ENCODE measurements at regions not wholly inside any gene's neighbourhood (a gene's known extent, or its start where the extent isn't known, plus 50 kb on each side); places are given as distances from the start of the nearest gene placed in this dataset.

- Histone ChIP-seq H3K9ac (ENCODE audit: low read length) (no peak overlapping the region), H3K36me3 (ENCODE audit: insufficient read depth, low read length) (no peaks in the 10 kb centered on the region), H3K27me3 (ENCODE audit: insufficient read depth, low read length) (no peaks in the 10 kb centered on the region), H3K9me2 (ENCODE audit: low read depth, low read length) (no peaks in the 10 kb centered on the region), H3K4me1 (ENCODE audit: insufficient read depth, low read length, severe bottlenecking) (no peaks in the 10 kb centered on the region), H3K9me3 (ENCODE audit: low read length) (no peaks in the 10 kb centered on the region), H3K4me2 (ENCODE audit: low read length) (no peak overlapping the region), H3K4me3 (ENCODE audit: low read depth, low read length, poor library complexity, severe bottlenecking) (no peak overlapping the region), H4K20me1 (ENCODE audit: insufficient read depth, low read length) (no peaks in the 10 kb centered on the region), H3F3A (ENCODE audit: insufficient read depth, low read length) (no peaks in the 10 kb centered on the region), H3K27ac (ENCODE audit: low read depth, low read length, poor library complexity, severe bottlenecking) (no peak overlapping the region), H3K79me2 (ENCODE audit: insufficient read depth, low read length) (no peaks in the 10 kb centered on the region), H2AFZ (ENCODE audit: low read length) (no peak overlapping the region)
- TF ChIP-seq EZH2 (IDR thresholded peaks at IDR 0.05; ENCODE audit: borderline replicate concordance, low read length), result no peak
- no peak for TF ChIP-seq CTCF (IDR thresholded peaks at IDR 0.05; ENCODE audit: low read length)
Observed at GRCh38 chr5:104965006-104965405, 1402.4 kb upstream of the NUDT12 start.

- Histone ChIP-seq H3K27ac (ENCODE audit: low read depth, low read length, poor library complexity, severe bottlenecking) (no peak overlapping the region), H3K4me2 (ENCODE audit: low read length) (no peak overlapping the region), H3F3A (ENCODE audit: insufficient read depth, low read length) (no peaks in the 10 kb centered on the region), H3K4me1 (ENCODE audit: insufficient read depth, low read length, severe bottlenecking) (no peaks in the 10 kb centered on the region), H3K27me3 (ENCODE audit: insufficient read depth, low read length) (no peaks in the 10 kb centered on the region), H3K36me3 (ENCODE audit: insufficient read depth, low read length) (no peaks in the 10 kb centered on the region), H3K4me3 (ENCODE audit: low read depth, low read length, poor library complexity, severe bottlenecking) (no peak overlapping the region), H2AFZ (ENCODE audit: low read length) (no peak overlapping the region), H4K20me1 (ENCODE audit: insufficient read depth, low read length) (no peaks in the 10 kb centered on the region), H3K9me2 (ENCODE audit: low read depth, low read length) (no peaks in the 10 kb centered on the region), H3K9ac (ENCODE audit: low read length) (no peak overlapping the region), H3K9me3 (ENCODE audit: low read length) (no peaks in the 10 kb centered on the region), H3K79me2 (ENCODE audit: insufficient read depth, low read length) (no peaks in the 10 kb centered on the region)
- no peak for TF ChIP-seq EZH2 (IDR thresholded peaks at IDR 0.05; ENCODE audit: borderline replicate concordance, low read length)
- TF ChIP-seq CTCF (IDR thresholded peaks at IDR 0.05; ENCODE audit: low read length), result no peak
Observed at GRCh38 chr5:104955479-104955878, 1392.9 kb upstream of the NUDT12 start.

GRCh38 chr5:104952876-104953275, 1390.3 kb upstream of the NUDT12 start:
- Histone ChIP-seq H3K36me3 (ENCODE audit: insufficient read depth, low read length) (no peaks in the 10 kb centered on the region), H3K9me3 (ENCODE audit: low read length) (no peaks in the 10 kb centered on the region), H3K9ac (ENCODE audit: low read length) (no peak overlapping the region), H3K4me3 (ENCODE audit: low read depth, low read length, poor library complexity, severe bottlenecking) (no peak overlapping the region), H4K20me1 (ENCODE audit: insufficient read depth, low read length) (no peaks in the 10 kb centered on the region), H2AFZ (ENCODE audit: low read length) (no peak overlapping the region), H3K4me2 (ENCODE audit: low read length) (no peak overlapping the region), H3K9me2 (ENCODE audit: low read depth, low read length) (no peaks in the 10 kb centered on the region), H3F3A (ENCODE audit: insufficient read depth, low read length) (no peaks in the 10 kb centered on the region), H3K79me2 (ENCODE audit: insufficient read depth, low read length) (no peaks in the 10 kb centered on the region), H3K27ac (ENCODE audit: low read depth, low read length, poor library complexity, severe bottlenecking) (no peak overlapping the region), H3K27me3 (ENCODE audit: insufficient read depth, low read length) (no peaks in the 10 kb centered on the region), H3K4me1 (ENCODE audit: insufficient read depth, low read length, severe bottlenecking) (no peaks in the 10 kb centered on the region)
- no peak for TF ChIP-seq EZH2 (IDR thresholded peaks at IDR 0.05; ENCODE audit: borderline replicate concordance, low read length)
- TF ChIP-seq CTCF (IDR thresholded peaks at IDR 0.05; ENCODE audit: low read length), result no peak
